Testis (tissue), 2 donors: ENCODE measurements at regions not wholly inside any gene's neighbourhood (a gene's known extent, or its start where the extent isn't known, plus 50 kb on each side); places are given as distances from the start of the nearest gene placed in this dataset.

ENCODE experiments used
- POLR2A ChIP-seq: fragments of 450-650 bp; IDR thresholded peaks from one replicate; pipeline ENCODE4 v1.6.1; 2017; ENCODE audit warnings: antibody characterized with exemption, mild to moderate bottlenecking, moderate library complexity
- TF ChIP-seq, protein P1 (sequence below), 3 experiments: fragments of 450-650 bp in 2 of 3; fragments of 200-600 bp in 1 of 3; sonication (generic) in 1 of 3; IDR thresholded peaks; one replicate each; pipeline ENCODE4 v1.5.1; 2016 to 2019; ENCODE audit warnings: antibody characterized with exemption in 3 of 3, mild to moderate bottlenecking in 2 of 3, moderate library complexity in 1 of 3

DNA sequence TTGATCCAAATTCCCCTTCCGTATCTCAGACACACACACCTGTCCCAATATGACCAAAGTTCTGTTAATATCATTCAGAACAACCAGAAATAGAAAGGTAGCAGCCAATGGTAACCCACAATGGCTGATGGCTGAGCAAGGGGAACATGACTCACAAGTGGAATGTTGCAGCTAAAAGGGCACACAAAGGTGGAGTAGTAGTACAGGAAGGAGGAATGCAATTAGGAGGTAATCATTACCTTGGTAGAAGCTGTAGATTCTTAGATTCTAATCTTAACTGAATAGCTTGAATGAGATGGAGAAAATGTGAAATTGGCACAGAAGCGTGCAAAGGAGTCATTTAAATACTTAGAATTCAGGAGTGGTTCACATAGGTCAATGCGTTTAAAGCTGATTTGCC lies 347.9 kb downstream of the NR2F2 start:
- TF ChIP-seq, protein P1, sequence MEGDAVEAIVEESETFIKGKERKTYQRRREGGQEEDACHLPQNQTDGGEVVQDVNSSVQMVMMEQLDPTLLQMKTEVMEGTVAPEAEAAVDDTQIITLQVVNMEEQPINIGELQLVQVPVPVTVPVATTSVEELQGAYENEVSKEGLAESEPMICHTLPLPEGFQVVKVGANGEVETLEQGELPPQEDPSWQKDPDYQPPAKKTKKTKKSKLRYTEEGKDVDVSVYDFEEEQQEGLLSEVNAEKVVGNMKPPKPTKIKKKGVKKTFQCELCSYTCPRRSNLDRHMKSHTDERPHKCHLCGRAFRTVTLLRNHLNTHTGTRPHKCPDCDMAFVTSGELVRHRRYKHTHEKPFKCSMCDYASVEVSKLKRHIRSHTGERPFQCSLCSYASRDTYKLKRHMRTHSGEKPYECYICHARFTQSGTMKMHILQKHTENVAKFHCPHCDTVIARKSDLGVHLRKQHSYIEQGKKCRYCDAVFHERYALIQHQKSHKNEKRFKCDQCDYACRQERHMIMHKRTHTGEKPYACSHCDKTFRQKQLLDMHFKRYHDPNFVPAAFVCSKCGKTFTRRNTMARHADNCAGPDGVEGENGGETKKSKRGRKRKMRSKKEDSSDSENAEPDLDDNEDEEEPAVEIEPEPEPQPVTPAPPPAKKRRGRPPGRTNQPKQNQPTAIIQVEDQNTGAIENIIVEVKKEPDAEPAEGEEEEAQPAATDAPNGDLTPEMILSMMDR (IDR thresholded peaks at IDR 0.05), result no peak
- TF ChIP-seq POLR2A, result no peak
